ENCODE measurements at regions not wholly inside any gene's neighbourhood (a gene's known extent, or its start where the extent isn't known, plus 50 kb on each side); places are given as distances from the start of the nearest gene placed in this dataset.
"Not testable (repeated sequence)": the region's sequence is repeated elsewhere in the genome, so short reads cannot be mapped to it uniquely, and the experiment has no call there.

- no peak for DNase-seq (ENCODE audit: low read depth in 2 of 2)
These were observed 912.2 kb downstream of the GRID1 start for GRCh38 chr10:85454386-85454785.

- DNase-seq (ENCODE audit: low read depth in 2 of 2) = no peak
These were observed 909.4 kb downstream of the GRID1 start for GRCh38 chr10:85457191-85457590.

- DNase-seq (ENCODE audit: low read depth in 2 of 2) = no peak
These were observed 908.3 kb downstream of the GRID1 start for GRCh38 chr10:85458324-85458723.

GRCh38 chr10:85459906-85460305 lies 906.7 kb downstream of the GRID1 start:
- DNase-seq (ENCODE audit: low read depth in 2 of 2) = no peak

- DNase-seq (ENCODE audit: low read depth in 2 of 2) = no peak
These were observed 902.3 kb downstream of the GRID1 start for GRCh38 chr10:85464336-85464735.

GRCh38 chr10:85477979-85478378 lies 888.6 kb downstream of the GRID1 start:
- DNase-seq (ENCODE audit: low read depth in 2 of 2) = no peak

GRCh38 chr10:85490431-85490830 lies 876.2 kb downstream of the GRID1 start:
- no peak for DNase-seq (ENCODE audit: low read depth in 2 of 2)

GRCh38 chr10:85491652-85492051 lies 874.9 kb downstream of the GRID1 start:
- no peak for DNase-seq (ENCODE audit: low read depth in 2 of 2)

GRCh38 chr10:85492684-85493083 lies 873.9 kb downstream of the GRID1 start:
- no peak for DNase-seq (ENCODE audit: low read depth in 2 of 2)

GRCh38 chr10:85493703-85494102 lies 872.9 kb downstream of the GRID1 start:
- no peak for DNase-seq (ENCODE audit: low read depth in 2 of 2)

GRCh38 chr10:85504641-85505040 lies 862.0 kb downstream of the GRID1 start:
- DNase-seq (ENCODE audit: low read depth in 2 of 2) = not testable (repeated sequence)

- no peak for DNase-seq (ENCODE audit: low read depth in 2 of 2)
These were observed 858.4 kb downstream of the GRID1 start for GRCh38 chr10:85508159-85508558.

- DNase-seq (ENCODE audit: low read depth in 2 of 2) = no peak
These were observed 855.9 kb downstream of the GRID1 start for GRCh38 chr10:85510682-85511081.

GRCh38 chr10:85513436-85513835 lies 853.2 kb downstream of the GRID1 start:
- no peak for DNase-seq (ENCODE audit: low read depth in 2 of 2)

GRCh38 chr10:85515316-85515715 lies 851.3 kb downstream of the GRID1 start:
- DNase-seq (ENCODE audit: low read depth in 2 of 2) = no peak

- DNase-seq (ENCODE audit: low read depth in 2 of 2) = no peak
These were observed 842.5 kb downstream of the GRID1 start for GRCh38 chr10:85524001-85524666.

GRCh38 chr10:85527616-85528317 lies 838.8 kb downstream of the GRID1 start:
- DNase-seq (ENCODE audit: low read depth in 2 of 2) = no peak

GRCh38 chr10:85528318-85528652 lies 838.3 kb downstream of the GRID1 start:
- no peak for DNase-seq (ENCODE audit: low read depth in 2 of 2)

- DNase-seq (ENCODE audit: low read depth in 2 of 2) = no peak
These were observed 834.9 kb downstream of the GRID1 start for GRCh38 chr10:85531706-85532105.

- no peak for DNase-seq (ENCODE audit: low read depth in 2 of 2)
These were observed 833.8 kb downstream of the GRID1 start for GRCh38 chr10:85532773-85533172.

- DNase-seq (ENCODE audit: low read depth in 2 of 2) = no peak
These were observed 830.7 kb downstream of the GRID1 start for GRCh38 chr10:85535926-85536325.

- DNase-seq (ENCODE audit: low read depth in 2 of 2) = no peak
These were observed 829.0 kb downstream of the GRID1 start for GRCh38 chr10:85537561-85537960.

GRCh38 chr10:85538601-85539000 lies 828.0 kb downstream of the GRID1 start:
- no peak for DNase-seq (ENCODE audit: low read depth in 2 of 2)

- no peak for DNase-seq (ENCODE audit: low read depth in 2 of 2)
These were observed 824.4 kb downstream of the GRID1 start for GRCh38 chr10:85542152-85542551.
